ENCODE measurements at regions not wholly inside any gene's neighbourhood (a gene's known extent, or its start where the extent isn't known, plus 50 kb on each side); places are given as distances from the start of the nearest gene placed in this dataset.

DNA sequence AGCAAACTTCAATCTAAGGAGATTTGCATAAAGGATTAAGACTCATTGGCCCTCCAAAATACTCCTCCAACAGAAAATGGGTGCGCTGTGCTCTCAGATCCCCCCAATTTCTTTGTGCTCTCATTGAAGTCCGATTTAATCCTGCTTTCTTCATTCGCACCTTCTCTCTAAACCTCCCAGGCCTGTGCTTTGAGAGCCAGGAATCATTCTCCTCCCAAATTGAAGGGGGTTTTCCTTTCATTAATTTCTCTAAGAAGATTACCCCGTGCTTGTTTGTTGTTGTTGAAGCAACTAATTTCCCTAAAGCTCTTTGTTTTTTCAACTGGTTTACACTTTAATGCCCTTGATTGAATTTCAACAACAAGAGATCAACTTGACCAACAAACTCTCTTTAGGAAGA is 304.2 kb upstream of the IRX3 start:
- Histone ChIP-seq H3K36me3 (no peaks in the 10 kb centered on the region), H3K27ac (no peak overlapping the region), H3K9me3 (no peaks in the 10 kb centered on the region), H3K27me3 (no peaks in the 10 kb centered on the region), H3K4me1 (ENCODE audit: insufficient read depth) (no peaks in the 10 kb centered on the region), H3K4me3 (no peak overlapping the region)
- intact Hi-C loops (cut with DNase I), result no loop called here
- TF ChIP-seq, protein P1, sequence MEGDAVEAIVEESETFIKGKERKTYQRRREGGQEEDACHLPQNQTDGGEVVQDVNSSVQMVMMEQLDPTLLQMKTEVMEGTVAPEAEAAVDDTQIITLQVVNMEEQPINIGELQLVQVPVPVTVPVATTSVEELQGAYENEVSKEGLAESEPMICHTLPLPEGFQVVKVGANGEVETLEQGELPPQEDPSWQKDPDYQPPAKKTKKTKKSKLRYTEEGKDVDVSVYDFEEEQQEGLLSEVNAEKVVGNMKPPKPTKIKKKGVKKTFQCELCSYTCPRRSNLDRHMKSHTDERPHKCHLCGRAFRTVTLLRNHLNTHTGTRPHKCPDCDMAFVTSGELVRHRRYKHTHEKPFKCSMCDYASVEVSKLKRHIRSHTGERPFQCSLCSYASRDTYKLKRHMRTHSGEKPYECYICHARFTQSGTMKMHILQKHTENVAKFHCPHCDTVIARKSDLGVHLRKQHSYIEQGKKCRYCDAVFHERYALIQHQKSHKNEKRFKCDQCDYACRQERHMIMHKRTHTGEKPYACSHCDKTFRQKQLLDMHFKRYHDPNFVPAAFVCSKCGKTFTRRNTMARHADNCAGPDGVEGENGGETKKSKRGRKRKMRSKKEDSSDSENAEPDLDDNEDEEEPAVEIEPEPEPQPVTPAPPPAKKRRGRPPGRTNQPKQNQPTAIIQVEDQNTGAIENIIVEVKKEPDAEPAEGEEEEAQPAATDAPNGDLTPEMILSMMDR (IDR thresholded peaks at IDR 0.05), result no peak
- TF ChIP-seq EP300 (IDR thresholded peaks at IDR 0.05) (no peak), POLR2A (IDR thresholded peaks at IDR 0.05) (no peak)
- 70 to 72% (median 71%) methylated on average over 4 of the region's 4 CpGs for WGBS, 3 donors
- no peak for DNase-seq

DNA sequence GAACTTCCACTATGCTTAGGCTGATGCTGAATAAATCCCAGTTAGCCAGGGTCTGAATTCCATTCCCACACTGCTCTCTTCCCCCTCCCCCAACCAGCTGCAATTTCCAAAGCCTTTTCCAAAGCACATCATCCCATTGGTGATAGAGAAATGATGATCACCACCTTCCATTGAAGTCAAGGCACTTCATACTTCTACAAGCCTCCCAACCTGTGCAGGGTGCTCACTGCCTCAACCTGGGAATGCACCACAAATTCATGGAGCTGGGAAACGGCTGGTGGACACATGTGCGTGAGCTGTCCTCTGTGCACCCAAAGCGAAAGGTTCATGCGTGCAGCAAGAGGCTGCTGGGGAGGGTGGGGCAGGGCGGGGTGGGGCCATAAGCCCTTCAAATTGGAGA is 302.7 kb upstream of the IRX3 start:
- Histone ChIP-seq H3K27ac (no peak overlapping the region), H3K9me3 (no peaks in the 10 kb centered on the region), H3K36me3 (no peaks in the 10 kb centered on the region), H3K4me3 (no peak overlapping the region), H3K4me1 (ENCODE audit: insufficient read depth) (no peaks in the 10 kb centered on the region), H3K27me3 (no peaks in the 10 kb centered on the region)
- DNase-seq, result no peak
- intact Hi-C loops (cut with DNase I), result no loop called here
- TF ChIP-seq, protein P1 (IDR thresholded peaks at IDR 0.05), result no peak
- TF ChIP-seq POLR2A (IDR thresholded peaks at IDR 0.05), result no peak
- TF ChIP-seq EP300 (IDR thresholded peaks at IDR 0.05), result no peak
- WGBS, 3 donors, result 77 to 91% (median 89%) methylated on average over 5 of the region's 5 CpGs

DNA sequence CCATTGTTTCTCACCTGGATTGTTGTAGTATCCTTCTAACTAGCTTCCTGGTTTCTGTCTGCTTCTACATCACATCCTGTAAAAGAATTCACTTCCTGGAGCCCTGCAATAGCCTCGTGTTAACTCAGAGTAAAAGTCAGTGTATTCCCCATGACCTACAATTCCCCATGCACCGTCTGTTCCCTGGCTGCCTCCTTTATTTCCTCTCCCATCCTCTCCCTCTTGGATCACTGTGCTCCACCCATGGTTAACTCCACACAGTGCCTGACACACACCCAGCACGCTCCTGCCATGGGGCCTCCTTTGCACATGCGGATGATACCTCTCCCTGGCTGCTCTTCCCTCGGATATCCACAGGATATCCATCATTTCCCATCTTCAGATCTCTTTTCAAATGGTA is 301.4 kb upstream of the IRX3 start:
- intact Hi-C loops (cut with DNase I), result no loop called here
- no peak for TF ChIP-seq EP300 (IDR thresholded peaks at IDR 0.05)
- TF ChIP-seq, protein P1 (IDR thresholded peaks at IDR 0.05), result no peak
- TF ChIP-seq POLR2A (IDR thresholded peaks at IDR 0.05), result no peak
- H3K4me1 ChIP-seq (ENCODE audit: insufficient read depth), result no peaks in the 10 kb centered on the region
- H3K9me3 ChIP-seq, result no peaks in the 10 kb centered on the region
- WGBS, 3 donors, result 70 to 76% (median 73%) methylated on average over 5 of the region's 5 CpGs
- H3K4me3 ChIP-seq, result no peak overlapping the region
- no peaks in the 10 kb centered on the region for H3K27me3 ChIP-seq
- DNase-seq, result no peak
- no peaks in the 10 kb centered on the region for H3K36me3 ChIP-seq
- H3K27ac ChIP-seq, result no peak overlapping the region

DNA sequence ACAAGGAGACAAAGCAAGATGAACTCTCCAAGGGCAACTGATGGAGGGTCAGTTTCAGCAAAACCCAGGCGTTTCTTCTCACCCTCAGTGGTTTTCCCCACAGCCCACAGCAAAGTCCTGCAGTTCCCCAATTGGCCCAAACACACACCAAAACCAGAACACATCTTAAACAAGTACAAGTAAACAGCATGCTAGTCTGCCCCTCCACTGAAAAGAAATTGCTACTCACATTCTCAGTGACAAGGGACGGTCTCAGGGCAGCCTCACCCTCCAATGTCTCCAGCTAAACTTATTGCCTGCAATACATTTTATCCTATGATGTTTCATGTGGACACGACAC is 300.6 kb upstream of the IRX3 start:
- Histone ChIP-seq H3K4me3 (no peak overlapping the region), H3K4me1 (ENCODE audit: insufficient read depth) (no peaks in the 10 kb centered on the region), H3K9me3 (no peaks in the 10 kb centered on the region), H3K27me3 (no peaks in the 10 kb centered on the region), H3K27ac (no peak overlapping the region), H3K36me3 (no peaks in the 10 kb centered on the region)
- TF ChIP-seq, protein P1 (IDR thresholded peaks at IDR 0.05), result no peak
- no peak for TF ChIP-seq EP300 (IDR thresholded peaks at IDR 0.05)
- TF ChIP-seq POLR2A (IDR thresholded peaks at IDR 0.05), result no peak
- intact Hi-C loops (cut with DNase I), result no loop called here
- DNase-seq, result no peak
- 56 to 85% (median 81%) methylated on average over 3 of the region's 3 CpGs for WGBS, 3 donors

Data from ovary (tissue), 7 donors.